GM18951 (cell line): ENCODE measurements at regions not wholly inside any gene's neighbourhood (a gene's known extent, or its start where the extent isn't known, plus 50 kb on each side); places are given as distances from the start of the nearest gene placed in this dataset.

ENCODE experiments used
- POLR2A ChIP-seq: IDR thresholded peaks from 4 replicates; pipeline ENCODE4 v1.6.1; 2011; ENCODE audit warnings: mild to moderate bottlenecking; ENCODE audit not compliant: insufficient read length, insufficient read depth; ENCODE audit errors: extremely low read depth
- in situ Hi-C: fragments of 300-500 bp; cut with MboI; formaldehyde crosslinking; loops from one replicate; pipeline ENCODE4 v1.12.0; 2022; ENCODE audit warnings: low sequenced_read_pairs, mixed read lengths, inconsistent platforms; ENCODE audit not compliant: unreplicated experiment

GRCh38 chr9:105057551-105057950, 129.6 kb upstream of the ABCA1 start:
- in situ Hi-C loops = no loop called here
- TF ChIP-seq POLR2A = no peak

DNA sequence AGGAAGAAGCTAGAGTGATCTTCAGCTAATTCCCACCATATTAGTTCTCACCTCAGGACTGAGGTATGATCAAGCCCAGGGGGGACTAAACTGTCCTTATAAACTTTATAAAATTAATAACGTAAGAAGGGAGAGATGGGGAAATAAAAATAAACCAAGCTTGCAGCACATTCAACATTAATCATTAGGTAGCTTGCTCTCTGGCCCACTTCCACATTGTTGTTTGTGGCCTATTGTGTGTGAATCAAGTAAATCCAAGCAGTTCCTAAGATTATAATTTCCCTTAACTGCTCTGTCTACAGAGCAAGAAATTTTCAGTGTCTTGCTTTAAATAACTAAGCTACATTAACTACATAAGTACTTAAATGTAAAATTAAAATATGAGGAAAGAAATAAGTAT, 131.3 kb upstream of the ABCA1 start:
- no peak for TF ChIP-seq POLR2A
- in situ Hi-C loops = no loop called here

DNA sequence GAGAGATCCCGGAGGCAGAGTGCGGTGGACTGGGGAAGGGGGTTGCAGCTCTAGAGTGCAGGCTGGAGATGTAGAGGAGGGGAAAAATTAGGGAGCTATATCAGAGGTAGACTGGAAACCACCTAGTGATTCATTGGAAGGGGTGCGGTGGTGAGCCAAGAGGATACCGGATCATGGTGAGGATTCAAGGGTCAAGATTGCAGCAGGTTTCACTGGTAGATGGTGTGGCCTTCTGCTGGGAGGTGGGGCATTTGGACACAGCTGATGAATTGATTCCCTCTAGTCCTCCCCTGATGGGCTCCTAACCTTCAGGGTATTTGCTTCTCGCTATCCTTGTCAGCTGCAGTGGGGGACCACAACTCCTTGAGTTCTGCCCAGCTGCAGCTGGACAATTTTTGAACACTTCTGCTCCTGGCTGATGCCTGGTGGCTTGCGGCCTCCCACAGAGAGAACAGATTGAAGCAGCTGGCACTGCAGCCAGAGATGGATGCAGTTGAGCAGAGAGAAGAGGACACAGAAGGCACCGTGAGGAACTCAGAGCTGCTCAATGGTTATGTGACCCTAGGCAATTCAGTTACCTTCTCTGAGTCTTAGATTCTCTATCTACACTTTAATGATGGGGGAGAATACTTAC, 134.4 kb upstream of the ABCA1 start:
- in situ Hi-C loops = no loop called here
- no peak for TF ChIP-seq POLR2A

GRCh38 chr9:105064248-105065097, 136.5 kb upstream of the ABCA1 start:
- in situ Hi-C loops = no loop called here
- no peak for TF ChIP-seq POLR2A

GRCh38 chr9:105065098-105066088, 137.4 kb upstream of the ABCA1 start:
- in situ Hi-C loops = no loop called here
- no peak for TF ChIP-seq POLR2A

GRCh38 chr9:105066275-105066865, 138.4 kb upstream of the ABCA1 start:
- TF ChIP-seq POLR2A = no peak
- in situ Hi-C loops = no loop called here

- in situ Hi-C loops = no loop called here
- TF ChIP-seq POLR2A = no peak
These were observed 140.1 kb upstream of the ABCA1 start for GRCh38 chr9:105067895-105068580.

- in situ Hi-C loops = no loop called here
- no peak for TF ChIP-seq POLR2A
These were observed 141.3 kb upstream of the ABCA1 start for GRCh38 chr9:105069285-105069684.

- TF ChIP-seq POLR2A = no peak
- in situ Hi-C loops = no loop called here
These were observed 141.7 kb upstream of the ABCA1 start for GRCh38 chr9:105069696-105070095.

GRCh38 chr9:105070176-105070575, 142.2 kb upstream of the ABCA1 start:
- no peak for TF ChIP-seq POLR2A
- in situ Hi-C loops = no loop called here

GRCh38 chr9:105072476-105072875, 144.5 kb upstream of the ABCA1 start:
- no peak for TF ChIP-seq POLR2A
- in situ Hi-C loops = no loop called here

DNA sequence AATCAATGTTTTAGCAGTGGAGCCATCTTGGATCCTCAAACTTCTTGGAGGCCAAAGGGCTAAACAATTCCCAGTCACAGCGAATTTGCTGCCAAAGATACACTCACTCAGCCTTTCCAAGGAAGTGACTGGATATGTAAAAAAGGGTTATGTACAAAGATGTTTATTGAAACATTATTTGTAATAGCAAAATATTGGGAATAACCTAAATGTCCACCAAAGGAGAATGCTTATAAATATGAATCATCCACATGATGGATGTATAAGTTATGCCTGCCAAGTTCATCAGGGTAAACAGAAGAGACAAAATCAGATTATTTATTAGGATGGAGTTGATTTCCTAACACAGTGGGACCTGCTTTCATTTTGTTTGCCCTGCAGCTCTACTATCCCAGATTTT, 145.2 kb upstream of the ABCA1 start:
- in situ Hi-C loops = no loop called here
- no peak for TF ChIP-seq POLR2A
